ENCODE measurements at regions not wholly inside any gene's neighbourhood (a gene's known extent, or its start where the extent isn't known, plus 50 kb on each side); places are given as distances from the start of the nearest gene placed in this dataset.
"Not testable (repeated sequence)": the region's sequence is repeated elsewhere in the genome, so short reads cannot be mapped to it uniquely, and the experiment has no call there.

DNA sequence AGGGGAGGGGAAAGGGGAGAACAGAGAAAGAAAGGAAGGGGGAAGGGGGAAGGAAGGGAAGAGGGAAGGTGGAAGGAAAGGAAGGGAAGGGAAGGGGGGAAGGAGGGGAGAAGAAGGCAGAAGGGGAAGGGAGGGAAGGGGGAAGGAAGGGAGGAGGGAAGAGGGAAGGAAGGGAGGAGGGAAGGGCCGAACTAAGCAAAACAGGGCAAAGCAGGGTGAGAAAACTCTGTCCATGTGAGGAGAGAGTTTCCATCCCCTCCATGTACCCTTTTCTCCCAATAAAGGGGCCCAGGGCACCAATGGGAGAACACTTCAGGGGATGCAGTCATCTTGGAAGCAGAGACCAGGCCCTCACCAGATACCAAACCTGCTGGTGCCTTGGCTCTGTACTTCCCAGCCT is 256.8 kb upstream of the CDH5 start:
- no peak for DNase-seq
- no peaks in the 10 kb centered on the region for H3K36me3 Mint-ChIP-seq (ENCODE audit: insufficient read depth)
- H3K4me3 Mint-ChIP-seq: no peak overlapping the region
- ATAC-seq (replicated peaks): no peak
- H3K4me1 Mint-ChIP-seq (ENCODE audit: low read depth in 2 of 2): no peaks in the 10 kb centered on the region
- no peaks in the 10 kb centered on the region for H3K9me3 Mint-ChIP-seq
- H3K27ac Mint-ChIP-seq: no peak overlapping the region
- peaks cover 19 to 51% of the 10 kb centered on the region in 2 donors for H3K27me3 Mint-ChIP-seq

DNA sequence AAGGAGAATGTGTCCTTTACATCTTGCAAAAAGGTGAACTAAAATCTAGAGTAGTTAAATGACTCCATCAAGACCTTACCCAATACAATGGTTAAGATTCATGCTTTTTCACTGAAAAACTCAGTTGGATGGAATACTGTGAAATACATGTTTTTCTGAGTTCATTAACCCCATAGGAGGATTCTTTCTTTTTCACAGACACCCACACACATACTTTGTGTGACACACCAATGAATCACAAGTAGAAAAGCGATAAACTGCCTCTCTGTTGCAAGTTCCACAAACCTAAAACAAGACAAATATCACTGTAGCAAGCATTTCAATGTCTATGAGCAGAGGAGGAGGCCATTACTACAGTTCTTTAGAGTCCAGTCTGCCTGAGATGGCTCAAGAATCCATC is 258.8 kb upstream of the CDH5 start:
- Mint-ChIP-seq H3K9me3 (no peaks in the 10 kb centered on the region), H3K4me1 (ENCODE audit: low read depth in 2 of 2) (no peaks in the 10 kb centered on the region)
- no peak for ATAC-seq (replicated peaks)

DNA sequence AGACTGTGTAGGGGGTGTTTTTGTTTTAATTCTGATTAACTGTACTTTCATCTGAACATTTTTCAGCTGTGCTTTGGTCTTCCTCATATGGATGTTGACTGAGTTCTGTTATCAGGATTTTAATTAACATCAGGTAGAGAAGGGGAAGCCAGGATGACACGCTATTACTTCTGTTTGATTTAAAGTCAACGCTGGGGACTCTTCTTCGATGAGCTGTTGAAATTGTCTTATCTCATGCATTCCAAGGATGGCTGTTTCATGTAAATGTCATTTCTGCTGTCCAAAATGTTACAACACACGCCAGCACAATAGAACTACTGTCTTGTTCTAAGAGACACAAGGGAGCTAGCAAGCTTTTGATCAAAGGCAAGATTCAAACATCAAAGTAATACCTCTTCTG is 263.3 kb upstream of the CDH5 start:
- H3K4me1 Mint-ChIP-seq (ENCODE audit: low read depth in 2 of 2): no peaks in the 10 kb centered on the region
- H3K4me3 Mint-ChIP-seq: no peak overlapping the region
- H3K27me3 Mint-ChIP-seq: peaks cover 19 to 47% of the 10 kb centered on the region in 2 donors
- H3K27ac Mint-ChIP-seq: no peak overlapping the region
- ATAC-seq (replicated peaks): no peak
- no peak for DNase-seq
- H3K9me3 Mint-ChIP-seq: no peaks in the 10 kb centered on the region
- no peaks in the 10 kb centered on the region for H3K36me3 Mint-ChIP-seq (ENCODE audit: insufficient read depth)

More for the DNA sequence above, 258.8 kb upstream of the CDH5 start:
- Mint-ChIP-seq H3K27ac (no peak overlapping the region), H3K36me3 (ENCODE audit: insufficient read depth) (no peaks in the 10 kb centered on the region), H3K4me3 (no peak overlapping the region), H3K27me3 (peaks cover 21 to 59% of the 10 kb centered on the region in 2 donors)
- DNase-seq: no peak

DNA sequence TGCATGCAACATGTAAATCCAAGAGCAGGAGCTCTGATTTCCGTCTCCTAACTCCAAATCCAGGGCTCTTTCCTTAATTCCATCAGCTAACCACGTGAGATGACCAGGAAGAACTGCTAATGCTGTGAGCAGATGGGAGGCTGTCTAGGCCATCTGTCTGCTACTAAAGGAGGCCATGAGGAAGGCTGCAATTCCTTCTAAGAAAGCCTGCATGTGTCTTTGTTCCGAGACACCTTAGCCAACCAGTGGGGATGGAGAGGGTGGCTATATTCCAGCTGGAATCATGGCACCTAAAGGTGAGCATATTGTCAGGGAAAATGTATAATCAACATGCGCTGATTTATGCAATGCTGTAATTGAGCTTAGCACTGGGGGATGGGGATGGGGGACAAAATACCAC is 267.2 kb upstream of the CDH5 start:
- Mint-ChIP-seq H3K4me1 (ENCODE audit: low read depth in 2 of 2) (no peaks in the 10 kb centered on the region), H3K9me3 (no peaks in the 10 kb centered on the region), H3K4me3 (no peak overlapping the region), H3K36me3 (ENCODE audit: insufficient read depth) (no peaks in the 10 kb centered on the region), H3K27ac (no peak overlapping the region), H3K27me3 (peaks cover 27 to 43% of the 10 kb centered on the region in 2 donors)
- no peak for ATAC-seq (replicated peaks)
- no peak for DNase-seq

DNA sequence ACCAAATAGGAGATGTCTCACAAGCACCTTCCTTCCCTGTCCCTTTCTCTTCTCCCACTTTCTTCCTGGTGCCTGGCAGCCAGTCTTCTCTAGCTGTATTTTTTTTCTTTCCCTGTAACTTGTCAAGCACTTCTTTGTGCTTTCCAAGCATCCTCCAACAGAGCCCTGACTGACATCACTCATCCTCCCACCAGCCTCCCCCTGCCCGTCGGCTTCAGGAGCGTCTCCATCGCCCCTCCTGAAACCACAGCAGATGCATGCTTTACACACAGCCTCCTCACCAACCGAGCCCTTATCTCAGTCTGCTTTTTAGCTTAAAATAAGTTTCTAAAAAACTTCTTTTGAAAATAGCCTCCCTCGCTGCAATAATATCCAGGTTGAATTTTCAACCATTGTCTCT is 268.7 kb upstream of the CDH5 start:
- Mint-ChIP-seq H3K9me3 (no peaks in the 10 kb centered on the region), H3K4me3 (no peak overlapping the region), H3K27me3 (peaks cover 27 to 47% of the 10 kb centered on the region in 2 donors), H3K36me3 (ENCODE audit: insufficient read depth) (no peaks in the 10 kb centered on the region), H3K4me1 (ENCODE audit: low read depth in 2 of 2) (no peaks in the 10 kb centered on the region), H3K27ac (no peak overlapping the region)
- no peak for DNase-seq
- no peak for ATAC-seq (replicated peaks)

DNA sequence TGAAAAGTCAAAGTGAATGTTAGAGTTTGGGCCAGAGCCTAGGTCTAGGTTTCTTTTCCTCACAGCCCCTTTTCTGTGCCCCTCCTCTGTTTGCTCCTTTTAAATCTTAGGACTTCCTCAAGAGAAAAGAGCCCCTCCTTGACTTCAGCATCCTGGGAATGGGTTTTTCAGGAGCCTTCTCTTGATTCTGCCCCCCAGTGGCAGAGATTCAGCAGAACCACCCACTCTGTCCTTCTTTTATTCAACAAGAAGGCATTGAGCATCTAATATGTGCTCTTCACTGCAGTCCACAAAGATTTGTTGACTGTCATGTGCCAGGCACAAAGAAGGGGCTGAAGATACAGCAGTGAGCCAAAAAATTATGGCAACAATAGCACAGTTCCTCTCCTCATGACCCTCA is 270.8 kb upstream of the CDH5 start:
- Mint-ChIP-seq H3K4me3 (no peak overlapping the region), H3K27ac (no peak overlapping the region), H3K27me3 (peaks cover 27 to 56% of the 10 kb centered on the region in 2 donors), H3K9me3 (no peaks in the 10 kb centered on the region), H3K36me3 (ENCODE audit: insufficient read depth) (no peaks in the 10 kb centered on the region), H3K4me1 (ENCODE audit: low read depth in 2 of 2) (no peaks in the 10 kb centered on the region)
- DNase-seq: no peak
- ATAC-seq (replicated peaks): no peak

DNA sequence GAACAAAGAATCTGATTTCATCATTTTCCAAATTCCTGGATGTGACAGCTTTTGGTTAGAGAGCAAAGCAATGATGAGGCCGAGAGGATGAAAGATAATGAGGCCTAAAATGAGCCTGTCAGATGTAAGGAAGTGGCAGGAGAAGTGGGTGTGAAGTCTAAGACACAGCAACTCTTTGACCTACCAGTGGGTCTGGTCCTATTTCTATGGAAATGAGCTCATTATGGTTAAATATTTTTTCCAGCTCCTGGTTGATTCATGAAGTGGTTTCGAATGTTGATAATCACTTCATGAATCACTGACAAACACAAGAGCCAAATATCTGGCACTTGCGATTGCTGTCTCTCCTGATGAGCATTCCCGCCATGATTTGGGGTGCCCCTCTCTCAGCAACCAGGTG is 273.3 kb upstream of the CDH5 start:
- H3K27me3 Mint-ChIP-seq: peaks cover 14 to 47% of the 10 kb centered on the region in 2 donors
- ATAC-seq (replicated peaks): no peak
- DNase-seq: no peak
- H3K4me1 Mint-ChIP-seq (ENCODE audit: low read depth in 2 of 2): no peaks in the 10 kb centered on the region
- no peak overlapping the region for H3K27ac Mint-ChIP-seq
- H3K9me3 Mint-ChIP-seq: no peaks in the 10 kb centered on the region
- no peaks in the 10 kb centered on the region for H3K36me3 Mint-ChIP-seq (ENCODE audit: insufficient read depth)
- no peak overlapping the region for H3K4me3 Mint-ChIP-seq

DNA sequence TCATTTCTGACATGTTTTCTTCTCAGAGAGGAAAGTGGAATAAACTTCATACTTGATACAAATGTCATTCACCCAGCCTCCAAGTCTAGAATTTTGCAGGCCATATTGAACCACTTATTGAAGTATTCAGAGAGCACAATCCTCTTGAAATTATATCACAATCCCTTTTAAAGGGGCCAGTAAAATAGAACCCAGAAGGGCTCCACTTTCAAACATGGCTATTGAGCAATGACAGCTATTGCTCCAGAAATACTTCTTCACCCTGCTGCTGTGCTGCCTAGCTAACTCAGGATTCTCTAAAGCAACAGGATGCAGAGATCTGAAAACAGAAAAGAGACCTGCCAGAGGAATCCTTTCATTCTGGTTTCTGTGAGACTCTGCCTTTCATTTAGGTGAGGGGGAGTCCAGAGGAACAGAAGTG is 275.0 kb upstream of the CDH5 start:
- no peak overlapping the region for H3K4me3 Mint-ChIP-seq
- H3K36me3 Mint-ChIP-seq (ENCODE audit: insufficient read depth): no peaks in the 10 kb centered on the region
- H3K4me1 Mint-ChIP-seq (ENCODE audit: low read depth in 2 of 2): no peaks in the 10 kb centered on the region
- H3K9me3 Mint-ChIP-seq: no peaks in the 10 kb centered on the region
- peaks cover 0 to 30% of the 10 kb centered on the region in 2 donors for H3K27me3 Mint-ChIP-seq
- DNase-seq (no peak), ATAC-seq (replicated peaks) (no peak)
- no peak overlapping the region for H3K27ac Mint-ChIP-seq

DNA sequence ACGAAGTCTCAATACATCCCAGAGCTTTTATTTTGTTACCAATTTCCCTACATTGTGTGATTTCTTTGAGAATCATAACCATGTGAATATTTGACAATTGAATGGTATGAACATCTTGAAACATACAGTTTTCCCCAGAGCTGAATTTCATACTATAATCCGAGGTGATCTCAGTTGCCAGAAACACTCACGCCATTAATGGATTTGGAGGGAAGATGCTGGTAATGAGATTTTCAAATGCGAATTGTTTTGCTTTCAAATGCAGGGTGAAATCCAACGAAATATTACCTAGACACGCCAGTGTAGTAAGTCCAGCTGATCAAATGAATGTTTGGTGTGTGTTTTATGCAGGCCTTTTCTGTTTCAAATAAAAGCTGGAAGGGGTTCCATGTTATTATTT is 277.8 kb upstream of the CDH5 start:
- H3K36me3 Mint-ChIP-seq (ENCODE audit: insufficient read depth): no peaks in the 10 kb centered on the region
- H3K4me3 Mint-ChIP-seq: no peak overlapping the region
- peaks cover 0 to 42% of the 10 kb centered on the region in 2 donors for H3K27me3 Mint-ChIP-seq
- H3K4me1 Mint-ChIP-seq (ENCODE audit: low read depth in 2 of 2): no peaks in the 10 kb centered on the region
- H3K9me3 Mint-ChIP-seq: peaks cover 0 to 2% of the 10 kb centered on the region in 2 donors
- no peak overlapping the region for H3K27ac Mint-ChIP-seq
- ATAC-seq (replicated peaks) (no peak), DNase-seq (no peak)

DNA sequence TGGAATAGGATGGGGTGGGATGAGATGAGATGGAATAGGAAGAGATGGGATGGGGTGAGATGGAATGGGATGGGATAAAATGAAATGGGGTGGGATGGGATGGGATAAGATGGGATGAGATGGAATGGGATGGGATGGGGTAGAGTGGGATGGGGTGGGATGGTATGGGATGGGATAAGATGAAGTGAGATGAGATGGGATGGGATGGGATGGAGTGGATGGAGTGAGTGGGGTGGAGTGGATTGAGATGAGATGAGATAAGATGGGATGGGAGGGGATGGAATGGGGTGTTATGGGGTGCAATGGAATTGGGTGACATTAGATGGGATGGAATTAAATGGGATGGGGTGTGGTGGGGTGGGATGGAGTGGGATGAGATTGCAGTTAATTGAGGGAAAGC is 279.2 kb upstream of the CDH5 start:
- ATAC-seq (replicated peaks) (no peak), DNase-seq (no peak)
- peaks cover 0 to 2% of the 10 kb centered on the region in 2 donors for H3K9me3 Mint-ChIP-seq
- no peaks in the 10 kb centered on the region for H3K36me3 Mint-ChIP-seq (ENCODE audit: insufficient read depth)
- H3K27ac Mint-ChIP-seq: no peak overlapping the region
- H3K27me3 Mint-ChIP-seq: peaks cover 0 to 34% of the 10 kb centered on the region in 2 donors
- H3K4me1 Mint-ChIP-seq (ENCODE audit: low read depth in 2 of 2): no peaks in the 10 kb centered on the region
- no peak overlapping the region for H3K4me3 Mint-ChIP-seq

DNA sequence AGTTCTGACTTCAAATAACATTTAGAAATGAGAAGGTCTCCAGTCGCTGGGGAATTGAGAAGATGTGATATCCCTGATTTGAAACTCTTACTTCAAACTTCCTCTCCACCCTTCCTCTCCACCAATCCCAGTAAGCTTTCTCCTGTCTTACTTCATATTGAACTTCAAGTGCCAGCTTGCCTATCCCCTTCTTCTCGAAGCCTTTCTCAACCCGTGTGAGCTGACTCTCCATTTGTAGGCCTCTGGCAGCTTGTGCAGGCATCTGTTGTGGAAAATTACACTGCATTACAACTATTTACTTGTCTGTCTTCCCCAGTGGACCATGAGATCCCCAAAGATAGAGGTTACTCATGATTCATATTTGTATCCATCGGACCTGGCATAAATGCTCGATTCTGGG is 280.8 kb upstream of the CDH5 start:
- no peak for DNase-seq
- H3K4me1 Mint-ChIP-seq (ENCODE audit: low read depth in 2 of 2): no peaks in the 10 kb centered on the region

DNA sequence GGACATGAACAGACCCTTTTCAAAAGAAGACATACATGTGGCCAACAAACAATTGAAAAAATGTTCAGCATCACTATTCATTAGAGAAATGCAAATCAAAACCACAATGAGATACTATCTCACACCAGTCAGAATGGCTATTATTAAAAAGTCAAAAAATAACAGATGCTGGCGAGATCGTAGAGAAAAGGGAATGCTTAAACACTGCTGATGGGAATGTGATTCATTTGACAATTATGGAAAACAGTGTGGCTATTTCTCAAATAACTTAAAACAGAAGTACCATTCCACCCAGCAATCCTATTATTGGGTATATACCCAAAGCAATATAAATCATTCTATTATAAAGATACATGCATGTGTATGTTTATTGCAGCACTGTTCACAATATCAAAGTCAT is 281.8 kb upstream of the CDH5 start:
- DNase-seq; H3K36me3 Mint-ChIP-seq (ENCODE audit: insufficient read depth); H3K4me3 Mint-ChIP-seq; H3K27ac Mint-ChIP-seq; ATAC-seq (replicated peaks); H3K9me3 Mint-ChIP-seq; H3K4me1 Mint-ChIP-seq (ENCODE audit: low read depth in 2 of 2): not testable (repeated sequence)
- H3K27me3 Mint-ChIP-seq: peaks cover 5 to 25% of the 10 kb centered on the region in 2 donors

More for the DNA sequence above, 280.8 kb upstream of the CDH5 start:
- peaks cover 0 to 25% of the 10 kb centered on the region in 2 donors for H3K27me3 Mint-ChIP-seq
- no peak for ATAC-seq (replicated peaks)
- H3K36me3 Mint-ChIP-seq (ENCODE audit: insufficient read depth): no peaks in the 10 kb centered on the region
- no peak overlapping the region for H3K27ac Mint-ChIP-seq
- H3K4me3 Mint-ChIP-seq: no peak overlapping the region
- H3K9me3 Mint-ChIP-seq: peaks cover 0 to 2% of the 10 kb centered on the region in 2 donors

DNA sequence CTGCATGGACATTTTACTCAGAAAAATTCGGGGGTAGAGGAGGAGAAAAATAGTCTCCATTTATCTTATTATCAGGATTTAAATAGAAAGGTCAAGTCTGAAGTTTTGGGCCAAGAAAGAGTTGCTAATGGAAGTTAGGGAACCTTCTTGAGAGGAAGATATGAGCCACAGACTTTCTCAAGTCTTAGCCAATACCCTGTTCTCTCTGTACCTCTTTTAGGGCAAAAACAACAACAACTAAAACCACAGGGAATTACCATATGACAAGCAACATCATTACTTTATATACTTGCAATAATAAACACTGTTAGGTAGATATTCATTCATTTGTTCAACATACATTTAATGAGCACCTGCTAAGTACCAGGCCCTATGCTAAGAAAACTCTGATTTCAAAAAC is 282.2 kb upstream of the CDH5 start:
- peaks cover 7 to 20% of the 10 kb centered on the region in 2 donors for H3K27me3 Mint-ChIP-seq
- H3K9me3 Mint-ChIP-seq: peaks cover 0 to 2% of the 10 kb centered on the region in 2 donors
- no peaks in the 10 kb centered on the region for H3K36me3 Mint-ChIP-seq (ENCODE audit: insufficient read depth)
- DNase-seq (no peak), ATAC-seq (replicated peaks) (no peak)
- H3K4me3 Mint-ChIP-seq: no peak overlapping the region
- H3K4me1 Mint-ChIP-seq (ENCODE audit: low read depth in 2 of 2): no peaks in the 10 kb centered on the region
- no peak overlapping the region for H3K27ac Mint-ChIP-seq

DNA sequence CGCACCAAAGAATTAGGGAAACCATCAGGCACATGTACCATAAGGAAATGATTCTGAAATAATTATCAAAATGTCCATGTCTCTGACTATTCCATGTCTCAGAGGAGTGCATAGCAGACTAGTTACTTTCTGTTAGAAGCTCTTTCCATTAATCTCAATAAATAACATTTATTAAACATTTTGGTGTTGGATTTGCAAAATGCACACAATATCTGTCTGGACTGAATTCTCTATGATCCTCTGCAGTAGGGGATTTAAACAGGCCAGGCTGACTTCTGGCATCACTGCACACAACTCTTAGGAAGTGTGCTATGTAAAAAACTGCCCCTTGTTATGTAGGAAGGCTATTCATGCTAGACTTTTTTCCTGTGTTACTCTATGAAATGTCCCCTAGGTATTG is 283.3 kb upstream of the CDH5 start:
- Mint-ChIP-seq H3K4me1 (ENCODE audit: low read depth in 2 of 2) (no peaks in the 10 kb centered on the region), H3K4me3 (no peak overlapping the region), H3K36me3 (ENCODE audit: insufficient read depth) (no peaks in the 10 kb centered on the region), H3K9me3 (peaks cover 0 to 2% of the 10 kb centered on the region in 2 donors), H3K27ac (no peak overlapping the region), H3K27me3 (peaks cover 17 to 26% of the 10 kb centered on the region in 2 donors)
- DNase-seq: no peak
- ATAC-seq (replicated peaks): no peak

DNA sequence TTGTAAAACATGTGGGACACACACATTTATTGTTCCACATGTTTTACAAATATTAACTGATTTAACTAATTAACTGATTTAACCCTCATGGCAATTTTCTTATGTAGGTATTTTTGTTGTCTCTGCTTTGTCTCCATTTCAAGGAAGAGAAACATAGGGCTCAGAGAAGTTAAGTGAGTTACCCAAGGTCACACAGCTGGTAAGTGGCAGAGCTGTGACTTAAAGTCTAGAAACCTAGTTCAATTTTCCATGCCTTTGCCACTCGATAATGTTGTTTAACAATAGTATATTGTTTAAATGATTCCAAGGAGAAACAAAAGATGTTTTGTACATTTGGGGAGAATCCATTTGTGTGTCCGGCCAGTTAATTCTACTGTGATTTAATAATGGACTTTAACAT is 284.1 kb upstream of the CDH5 start:
- no peaks in the 10 kb centered on the region for H3K4me1 Mint-ChIP-seq (ENCODE audit: low read depth in 2 of 2)
- H3K4me3 Mint-ChIP-seq: no peak overlapping the region
- no peak overlapping the region for H3K27ac Mint-ChIP-seq

More for the DNA sequence above, 284.1 kb upstream of the CDH5 start:
- Mint-ChIP-seq H3K27me3 (peaks cover 17 to 26% of the 10 kb centered on the region in 2 donors), H3K36me3 (ENCODE audit: insufficient read depth) (no peaks in the 10 kb centered on the region), H3K9me3 (peaks cover 0 to 2% of the 10 kb centered on the region in 2 donors)
- ATAC-seq (replicated peaks): no peak
- no peak for DNase-seq
